Colonic mucosa (tissue), 4 donors: ENCODE measurements at regions not wholly inside any gene's neighbourhood (a gene's known extent, or its start where the extent isn't known, plus 50 kb on each side); places are given as distances from the start of the nearest gene placed in this dataset.
A peak's percentile ranks its signal among the peaks of the same experiment; 100 is the strongest.

Experiments
- DNase-seq: peaks from one replicate; pipeline ENCODE4 v3.0.0-alpha.2; 2020
- H3K27ac ChIP-seq: fragments of 200-600 bp; one replicate; pipeline ENCODE4 v1.8.0; 2021
- H3K27me3 ChIP-seq: fragments of 200-600 bp; one replicate; pipeline ENCODE4 v1.8.0; 2021
- H3K36me3 ChIP-seq: fragments of 200-600 bp; one replicate; pipeline ENCODE4 v1.8.0; 2021
- H3K4me1 ChIP-seq: fragments of 200-600 bp; one replicate; pipeline ENCODE4 v1.8.0; 2021; ENCODE audit warnings: mild to moderate bottlenecking
- H3K4me3 ChIP-seq: fragments of 200-600 bp; one replicate; pipeline ENCODE4 v1.8.0; 2021
- H3K9ac ChIP-seq, 2 donors: one replicate each; pipeline ENCODE4 v1.7.0; 2013; ENCODE audit warnings: control low read depth in 2 of 2, low read depth in 2 of 2, low read length in 2 of 2
- H3K9me3 ChIP-seq: fragments of 200-600 bp; one replicate; pipeline ENCODE4 v1.8.0; 2021
- CTCF ChIP-seq: fragments of 200-600 bp; IDR thresholded peaks from one replicate; pipeline ENCODE4 v1.8.0; 2022; ENCODE audit warnings: antibody characterized with exemption, mild to moderate bottlenecking
- intact Hi-C: fragments of 100-400 bp; cut with DNase I; formaldehyde crosslinking; loops from one replicate; pipeline ENCODE4 v1.14.1; 2022
- donor health status: healthy.
- donor health status: DM: no; HTN: no; CAD: no.
- donor health status: DM: no; HTN: no; CAD: no.

DNA sequence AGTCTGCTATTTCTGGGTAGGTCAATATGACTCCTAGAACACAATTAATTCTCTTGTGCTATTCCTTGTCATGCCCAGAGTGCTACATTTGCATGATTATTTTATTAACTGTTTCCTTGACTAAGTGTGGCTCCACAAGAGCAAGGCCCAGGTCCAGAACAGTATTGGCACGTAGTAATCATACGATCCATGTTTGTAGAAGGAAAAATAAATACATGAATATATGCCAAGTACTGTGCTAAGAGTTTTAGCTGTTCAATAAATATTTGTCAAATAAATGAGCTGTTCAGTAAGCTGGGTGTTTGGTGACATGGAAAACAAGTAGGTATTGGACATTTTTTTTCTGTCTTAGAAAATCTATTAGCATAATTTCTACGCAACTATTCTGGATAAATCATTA lies 995.9 kb downstream of the MAT2B start:
- H3K9ac ChIP-seq, result no peak overlapping the region
- no peak for TF ChIP-seq CTCF
- no peak overlapping the region for H3K4me3 ChIP-seq
- no peak for DNase-seq
- no peak overlapping the region for H3K27ac ChIP-seq
- intact Hi-C loops, result loop anchor here (5.0 kb wide), 2 partner anchors 489 to 804 kb away; no protein-coding TSS in a partner anchor
- no peaks in the 10 kb centered on the region for H3K36me3 ChIP-seq
- H3K4me1 ChIP-seq, result no peaks in the 10 kb centered on the region
- no peaks in the 10 kb centered on the region for H3K27me3 ChIP-seq
- H3K9me3 ChIP-seq, result no peaks in the 10 kb centered on the region

GRCh38 chr5:164504141-164504772 lies 998.8 kb downstream of the MAT2B start:
- H3K4me3 ChIP-seq, result no peak overlapping the region
- H3K9me3 ChIP-seq, result no peaks in the 10 kb centered on the region
- no peaks in the 10 kb centered on the region for H3K36me3 ChIP-seq
- TF ChIP-seq CTCF, result peak; percentile 64
- H3K27ac ChIP-seq, result no peak overlapping the region
- no peaks in the 10 kb centered on the region for H3K4me1 ChIP-seq
- H3K27me3 ChIP-seq, result no peaks in the 10 kb centered on the region
- no peak overlapping the region for H3K9ac ChIP-seq
- DNase-seq, result peak; percentile 37
- intact Hi-C loops, result loop anchor here (5.0 kb wide), 2 partner anchors 492 to 807 kb away; no protein-coding TSS in a partner anchor

DNA sequence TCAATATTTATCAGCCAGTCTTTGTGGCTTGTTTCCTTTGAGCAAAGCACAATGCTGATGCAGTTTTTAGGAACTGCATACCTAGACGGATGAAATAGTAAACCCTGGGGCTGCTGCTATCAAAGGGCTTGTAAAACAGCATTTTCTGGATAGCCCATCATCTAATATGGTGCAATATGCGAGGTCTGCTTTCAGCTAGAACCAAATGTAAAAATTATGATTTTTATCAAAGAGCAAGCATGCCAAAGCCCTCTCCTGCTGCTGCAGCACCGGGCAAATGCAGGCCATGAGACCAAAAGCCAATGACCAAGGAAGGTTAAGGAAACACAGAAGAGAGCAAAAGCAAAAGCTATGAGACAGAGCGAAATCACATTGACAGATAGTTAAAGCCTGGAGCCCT lies 1000.4 kb downstream of the MAT2B start:
- Histone ChIP-seq H3K4me1 (no peaks in the 10 kb centered on the region), H3K9ac (no peak overlapping the region), H3K36me3 (no peaks in the 10 kb centered on the region), H3K9me3 (no peaks in the 10 kb centered on the region), H3K27ac (no peak overlapping the region), H3K27me3 (no peaks in the 10 kb centered on the region), H3K4me3 (no peak overlapping the region)
- TF ChIP-seq CTCF, result no peak
- intact Hi-C loops, result no loop called here
- DNase-seq, result no peak

- no peaks in the 10 kb centered on the region for H3K4me1 ChIP-seq
Observed at GRCh38 chr5:164518067-164518740, 1012.8 kb downstream of the MAT2B start.

DNA sequence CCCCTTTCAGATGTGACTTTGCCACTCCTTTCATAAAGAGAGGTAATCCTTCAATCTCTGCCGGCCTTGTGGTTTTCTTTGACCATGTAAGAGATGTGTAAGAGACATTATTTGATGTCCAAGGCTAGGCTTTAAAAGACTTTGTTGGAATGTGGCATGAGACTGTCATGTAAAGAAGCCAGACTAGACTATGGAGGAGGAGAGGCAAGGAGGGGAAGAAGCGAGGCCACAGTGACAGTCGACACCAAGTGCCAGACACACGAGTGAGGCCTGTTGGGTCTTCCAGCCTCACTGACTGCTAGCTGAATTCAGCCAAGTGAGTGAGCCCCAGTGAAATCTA lies 1013.3 kb downstream of the MAT2B start:
- Histone ChIP-seq H3K27ac (no peak overlapping the region), H3K4me3 (no peak overlapping the region), H3K27me3 (no peaks in the 10 kb centered on the region), H3K9me3 (no peaks in the 10 kb centered on the region), H3K9ac (no peak overlapping the region), H3K4me1 (no peaks in the 10 kb centered on the region), H3K36me3 (no peaks in the 10 kb centered on the region)
- intact Hi-C loops, result no loop called here
- TF ChIP-seq CTCF, result no peak
- DNase-seq, result no peak

More at GRCh38 chr5:164518067-164518740, 1012.8 kb downstream of the MAT2B start:
- no peaks in the 10 kb centered on the region for H3K36me3 ChIP-seq
- H3K9me3 ChIP-seq, result no peaks in the 10 kb centered on the region
- no peaks in the 10 kb centered on the region for H3K27me3 ChIP-seq
- no peak for TF ChIP-seq CTCF
- no peak overlapping the region for H3K9ac ChIP-seq
- intact Hi-C loops, result no loop called here
- DNase-seq, result no peak
- no peak overlapping the region for H3K27ac ChIP-seq
- H3K4me3 ChIP-seq, result no peak overlapping the region
